CD4-positive, alpha-beta T cell treated with Interleukin-12 subunit alpha and Interleukin-12 subunit beta, for 1 hour (primary cell): ENCODE measurements at regions not wholly inside any gene's neighbourhood (a gene's known extent, or its start where the extent isn't known, plus 50 kb on each side); places are given as distances from the start of the nearest gene placed in this dataset.
A peak's percentile ranks its signal among the peaks of the same experiment; 100 is the strongest.
"Not testable (repeated sequence)": the region's sequence is repeated elsewhere in the genome, so short reads cannot be mapped to it uniquely, and the experiment has no call there.

Experiments used
- DNase-seq: peaks from one replicate; pipeline ENCODE4 v3.0.0-alpha.2; 2020

DNA sequence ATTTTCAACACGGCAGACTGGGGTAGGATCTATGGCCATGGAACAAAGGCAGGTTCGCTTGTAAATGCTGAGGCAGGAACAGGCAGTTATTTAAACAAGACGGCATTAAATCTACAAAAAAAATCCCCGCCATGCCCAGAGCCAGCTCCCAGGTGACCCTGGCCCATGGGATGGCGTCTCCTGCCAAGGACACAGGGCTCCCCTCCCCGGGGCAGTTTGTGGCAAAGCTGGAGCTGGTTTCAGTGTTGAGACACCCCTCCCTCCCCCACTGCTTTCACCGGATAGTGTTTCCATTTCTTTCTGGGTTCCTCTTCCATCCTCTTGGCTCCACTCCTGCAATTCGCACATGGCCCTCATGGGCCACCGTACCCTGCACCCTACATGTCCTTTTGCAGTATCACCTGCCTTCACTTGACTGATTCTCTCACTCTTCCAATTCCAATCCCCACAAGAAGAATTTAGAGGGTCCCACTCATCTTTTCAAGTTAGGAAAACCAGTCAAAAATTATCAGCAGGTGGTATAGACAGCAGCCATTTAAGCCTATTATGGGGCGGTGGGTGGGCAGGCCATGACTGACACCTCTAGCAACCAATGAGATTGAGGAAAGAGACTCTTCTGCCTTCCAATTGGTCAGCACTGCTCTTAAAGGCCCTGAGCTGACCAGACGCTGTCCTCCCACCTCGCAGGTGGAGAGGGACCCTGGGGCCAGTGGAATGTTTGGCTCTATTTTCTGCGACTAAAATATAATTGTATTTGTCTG, 52.0 kb downstream of the OLIG1 start:
- peak; percentile 13 for DNase-seq

DNA sequence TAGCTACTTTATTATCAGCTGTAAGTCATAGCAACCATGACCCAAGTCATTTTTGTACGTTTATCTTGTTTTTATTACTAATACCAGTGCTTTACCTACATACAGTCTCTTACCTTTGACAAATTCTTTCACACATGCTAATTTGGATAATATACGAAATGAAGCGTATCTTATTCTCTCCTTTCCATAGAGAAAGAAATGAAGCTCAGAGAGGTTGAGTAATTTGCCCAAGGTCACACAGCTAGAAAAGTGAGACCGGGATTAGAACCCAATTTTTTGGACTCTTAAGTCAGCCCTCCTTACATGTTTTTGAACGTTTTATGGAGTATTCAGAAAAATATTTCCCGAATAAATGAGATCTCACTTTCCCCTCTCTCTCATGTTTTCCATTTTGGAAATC, 52.6 kb downstream of the OLIG1 start:
- DNase-seq = no peak

DNA sequence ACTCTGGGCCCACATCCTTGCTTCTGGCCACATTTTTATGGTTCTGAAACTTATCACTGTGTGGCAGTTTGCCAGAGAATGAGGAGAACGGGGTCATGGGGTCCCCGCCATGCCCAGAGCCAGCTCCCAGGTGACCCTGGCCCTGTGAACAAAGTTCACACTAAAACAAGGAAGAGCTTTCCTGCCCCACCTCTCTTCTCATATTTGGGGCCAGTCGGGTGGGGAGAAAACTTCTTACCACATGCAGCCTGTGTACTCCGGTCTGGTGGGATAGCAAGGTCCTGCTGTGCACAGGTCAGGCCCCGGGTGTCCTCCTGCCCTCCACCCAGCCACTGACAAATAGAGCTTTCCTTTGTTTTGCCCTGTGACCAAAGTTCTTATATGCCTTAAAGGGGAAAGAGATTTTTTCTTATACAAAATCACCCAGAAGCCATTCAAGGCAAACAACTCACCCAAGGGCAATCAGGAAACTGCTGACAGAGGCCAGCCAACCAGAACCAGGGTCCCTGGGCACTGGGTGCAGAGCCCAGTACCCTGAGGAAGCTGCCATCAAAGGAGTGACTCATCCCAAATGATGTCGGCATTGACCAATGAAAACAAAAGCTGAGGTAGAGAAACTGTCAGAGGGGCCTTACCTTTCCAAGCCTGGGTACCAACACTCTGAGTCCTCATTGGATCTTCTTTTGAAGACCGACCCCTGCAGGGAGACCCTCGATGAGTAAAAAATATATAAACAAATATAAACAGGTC, 53.6 kb downstream of the OLIG1 start:
- DNase-seq = no peak

DNA sequence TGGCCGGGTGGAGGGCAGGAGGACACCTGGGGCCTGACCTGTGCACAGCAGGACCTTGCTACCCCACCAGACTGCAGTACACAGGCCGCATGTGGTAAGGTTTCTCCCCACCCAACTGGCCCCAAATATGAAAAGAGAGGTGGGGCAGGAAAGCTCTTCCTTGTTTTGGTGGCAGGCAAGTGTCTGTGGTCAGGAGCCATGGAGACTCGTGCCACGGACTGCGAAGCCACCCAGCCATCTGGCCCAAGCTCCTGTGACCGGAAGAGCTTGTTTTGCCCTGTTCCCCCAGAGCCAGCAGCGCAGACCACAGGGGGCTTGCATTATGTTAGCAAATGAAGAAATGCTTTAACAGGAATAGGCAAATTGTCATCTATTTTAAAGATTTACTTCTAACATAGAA, 54.9 kb downstream of the OLIG1 start:
- no peak for DNase-seq

DNA sequence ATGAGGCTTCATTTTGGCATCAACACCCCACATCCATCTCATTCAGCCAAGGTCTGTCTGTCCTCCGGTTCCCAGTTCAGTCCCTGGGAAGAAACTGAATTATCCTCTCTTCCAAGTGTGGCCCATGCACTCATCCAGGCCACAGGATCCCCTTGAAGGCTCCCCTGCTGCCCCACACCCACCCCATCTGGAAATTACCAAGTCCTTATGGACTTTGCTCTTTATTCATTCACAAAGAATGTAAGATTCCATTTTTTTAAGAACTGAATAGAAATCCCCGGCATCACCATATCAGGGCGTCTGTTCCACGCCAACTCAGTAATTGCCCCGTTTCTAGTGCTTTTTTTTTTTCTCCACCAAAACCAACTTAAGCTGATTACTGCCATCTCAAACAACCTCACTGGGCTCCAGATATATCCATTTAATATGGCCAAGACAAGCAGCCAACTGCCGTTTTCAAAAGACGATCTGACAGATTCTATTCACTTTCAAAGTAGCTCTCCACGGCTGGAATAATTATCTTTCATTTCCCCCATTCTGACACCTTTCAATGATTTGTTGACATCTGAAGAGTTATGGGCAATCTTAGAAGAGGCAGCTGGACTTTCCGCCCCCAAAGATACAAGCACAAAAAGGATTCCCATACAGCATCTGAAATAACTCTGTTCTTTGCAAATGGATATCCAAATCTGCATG, 55.9 kb downstream of the OLIG1 start:
- no peak for DNase-seq

DNA sequence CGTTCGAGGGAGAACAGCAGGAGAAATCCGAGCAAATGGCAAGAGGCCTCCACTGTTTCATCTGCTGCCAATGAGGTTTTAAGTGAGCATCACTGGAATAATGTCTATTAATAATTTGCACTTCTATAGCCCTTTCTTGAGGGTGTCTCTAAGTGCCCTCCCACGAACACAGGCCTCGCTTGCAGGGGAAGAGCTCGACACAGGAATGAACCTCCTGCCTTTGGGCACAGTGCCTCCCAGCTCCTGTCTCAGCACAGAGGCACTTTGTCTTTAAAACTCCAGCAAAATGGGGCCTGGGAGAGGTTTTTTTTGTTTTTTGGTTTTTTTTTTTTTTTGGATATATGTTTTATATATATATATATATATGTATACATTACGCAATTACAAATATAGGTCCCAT, 56.6 kb downstream of the OLIG1 start:
- no peak for DNase-seq

DNA sequence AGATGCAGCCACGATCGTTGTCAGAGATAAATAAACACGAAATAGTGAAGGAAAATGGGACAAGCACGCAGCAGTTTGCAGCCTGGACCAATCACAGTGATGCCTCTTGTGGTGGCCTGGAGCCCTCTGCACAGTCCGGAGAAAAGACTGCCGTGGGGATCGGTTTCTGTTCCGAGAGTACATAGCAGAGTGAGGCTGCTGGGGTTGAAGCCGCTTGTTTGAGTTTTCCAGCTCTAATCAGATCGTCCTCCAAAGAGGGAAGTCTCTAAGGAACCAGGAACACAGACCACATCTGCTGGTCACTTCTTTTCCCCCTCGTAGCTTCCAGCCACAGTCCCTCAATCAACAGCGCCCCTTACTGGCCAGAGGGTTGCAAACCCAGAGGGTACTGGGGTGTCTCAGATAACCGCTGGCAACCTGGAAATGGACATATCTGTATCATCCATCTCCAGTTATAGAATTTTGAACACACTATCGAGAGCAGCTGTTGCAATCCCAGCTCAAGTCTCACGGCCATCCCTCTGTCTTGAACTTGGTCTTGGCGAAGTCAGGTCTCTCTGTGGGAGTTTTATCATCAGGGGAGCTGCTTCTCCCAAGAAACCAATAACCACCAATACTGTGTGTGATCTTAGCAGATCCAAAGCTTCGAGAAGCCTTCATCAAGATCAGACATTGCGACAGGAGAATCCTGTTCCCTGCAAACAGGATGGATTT, 57.4 kb downstream of the OLIG1 start:
- peak; percentile 54 for DNase-seq

DNA sequence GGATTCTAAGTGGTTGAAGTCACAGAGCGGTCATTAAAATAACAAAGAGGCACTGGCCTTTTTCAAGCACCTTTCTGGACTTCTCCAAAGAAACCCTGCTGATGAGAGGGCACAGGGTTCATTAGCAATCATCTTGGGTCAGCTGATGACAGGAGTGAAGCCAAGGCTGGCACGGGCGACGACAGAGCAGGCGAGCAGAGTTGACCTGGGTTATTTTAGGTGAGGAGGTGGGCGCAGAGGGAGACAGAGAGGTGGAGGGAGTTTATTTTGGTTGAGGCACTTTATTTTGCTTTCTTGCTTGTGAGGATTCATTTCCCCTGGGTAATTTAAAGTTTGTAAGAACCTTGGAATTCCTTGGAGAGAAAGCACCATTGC, 57.9 kb downstream of the OLIG1 start:
- DNase-seq = no peak

DNA sequence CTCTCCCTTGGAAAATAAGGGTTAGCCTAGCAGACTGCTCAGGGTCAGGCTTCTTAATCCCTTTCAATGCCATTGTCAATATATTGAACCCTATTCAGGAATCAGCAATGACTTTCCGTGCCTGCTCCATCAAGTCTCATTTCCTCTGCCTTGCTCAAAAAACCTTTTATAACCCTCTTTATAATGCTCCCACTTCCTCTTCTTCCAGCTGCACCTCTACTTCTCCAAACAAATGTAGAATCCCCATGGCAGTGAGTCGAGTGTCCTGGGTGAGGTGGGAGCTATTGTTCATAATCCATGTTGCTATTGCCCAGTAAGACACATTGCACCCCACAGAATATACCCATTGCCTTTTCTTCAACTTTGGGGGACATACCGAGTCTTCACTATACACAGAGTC, 58.6 kb downstream of the OLIG1 start:
- no peak for DNase-seq

DNA sequence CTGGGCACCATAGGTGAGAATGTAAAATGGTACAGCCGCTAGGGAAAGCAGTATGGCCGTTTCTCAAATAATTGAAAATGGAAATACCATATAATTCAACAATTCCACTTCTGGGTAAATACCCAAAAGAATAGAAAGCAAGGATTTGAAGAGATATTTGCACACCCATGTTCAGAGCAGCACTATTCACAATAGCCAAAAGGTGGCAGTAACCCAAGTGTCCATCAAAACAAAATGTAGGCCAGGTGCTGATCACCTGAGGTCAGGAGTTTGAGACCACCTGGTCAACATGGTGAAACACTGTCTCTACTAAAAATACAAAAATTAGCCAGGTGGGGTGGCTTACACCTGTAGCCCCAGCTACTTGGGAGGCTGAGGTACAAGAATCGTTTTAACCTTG, 62.1 kb downstream of the OLIG1 start:
- DNase-seq = peak; percentile 14

DNA sequence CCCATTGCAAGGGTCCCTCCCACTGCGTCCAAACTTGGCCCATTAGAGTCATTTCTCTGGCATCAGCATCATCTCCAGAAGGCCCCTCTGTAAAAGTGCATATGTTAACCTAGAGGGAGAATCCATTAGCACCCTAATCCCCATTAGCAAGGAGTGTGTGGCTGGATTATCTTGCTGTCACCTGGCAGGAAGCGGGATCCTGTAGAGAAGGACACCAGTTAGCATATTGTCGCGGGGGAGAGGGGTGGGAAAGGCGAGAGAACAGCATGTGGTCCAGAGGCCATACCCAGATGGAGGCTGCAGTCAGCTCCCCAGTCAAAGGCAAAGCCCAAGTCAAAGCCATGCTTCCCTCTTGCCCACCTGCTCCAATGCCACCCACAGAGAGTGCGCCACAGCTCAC, 64.0 kb downstream of the OLIG1 start:
- no peak for DNase-seq

DNA sequence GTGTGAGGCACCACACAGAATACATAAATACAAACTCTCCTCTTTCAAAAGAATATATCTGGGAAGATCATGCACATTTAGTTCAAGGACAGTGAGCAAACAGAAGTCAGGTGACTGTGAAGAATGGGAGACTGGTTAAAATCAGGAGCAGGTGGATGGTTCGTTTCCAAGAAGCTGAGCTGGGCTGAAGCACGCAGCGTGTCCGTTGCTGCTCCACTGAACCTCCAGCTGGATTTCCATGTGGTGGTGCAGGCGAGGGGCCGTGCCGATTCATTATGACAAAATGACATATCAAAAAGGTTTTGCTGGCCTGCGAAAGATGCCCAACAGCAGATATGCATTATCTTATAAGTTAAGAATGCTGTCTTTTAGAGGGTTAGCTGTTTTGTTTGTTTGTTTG, 66.0 kb downstream of the OLIG1 start:
- no peak for DNase-seq

DNA sequence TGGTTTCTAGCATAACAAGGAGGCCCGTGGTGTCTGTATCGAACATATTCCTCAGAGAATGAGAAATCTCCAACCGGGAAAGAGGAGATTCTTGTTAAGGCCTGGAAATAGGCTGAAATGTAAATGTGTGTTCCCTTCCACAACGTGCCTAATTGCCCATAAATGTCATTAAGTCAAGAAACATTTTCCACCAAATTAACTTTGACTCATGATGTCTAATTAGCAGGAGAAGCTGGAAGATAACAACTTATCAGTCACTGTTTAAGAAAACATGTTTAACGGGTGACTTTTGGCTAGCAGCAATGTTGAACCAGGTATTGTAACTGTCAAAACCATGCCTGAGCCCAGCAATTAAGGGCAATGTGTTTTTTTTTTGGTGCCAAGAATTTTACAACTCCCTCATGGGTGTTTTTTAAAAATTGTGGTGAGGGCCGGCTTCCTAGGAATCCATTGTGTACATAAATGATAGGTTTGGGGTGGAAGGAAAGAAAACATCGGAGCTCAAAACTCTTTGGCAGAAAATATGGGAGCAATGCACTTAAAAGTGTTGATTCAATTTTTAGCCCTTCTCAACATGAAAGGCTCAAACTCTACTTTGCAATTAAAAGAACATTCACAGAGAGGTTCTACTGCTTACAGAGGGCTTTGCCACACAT, 67.0 kb downstream of the OLIG1 start:
- no peak for DNase-seq

DNA sequence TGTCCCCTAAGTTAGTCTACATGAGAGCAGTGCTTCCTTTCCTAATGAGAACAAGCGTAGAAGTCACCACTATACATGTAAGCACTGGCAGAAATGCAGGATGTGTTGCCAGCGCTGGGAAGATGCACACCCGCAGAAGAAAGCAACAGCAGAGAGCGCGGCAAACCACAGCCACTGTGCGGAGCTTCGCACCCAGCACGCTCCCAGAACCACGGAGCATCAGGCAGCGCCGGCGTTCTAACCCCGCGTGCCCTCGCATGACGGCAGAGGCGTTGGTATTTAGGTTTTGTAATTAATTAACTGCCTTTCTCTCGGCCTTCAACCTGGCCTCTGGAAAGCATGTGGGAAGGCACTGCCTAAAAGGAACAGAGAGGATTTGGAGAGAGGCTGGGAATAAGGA, 69.1 kb downstream of the OLIG1 start:
- no peak for DNase-seq

DNA sequence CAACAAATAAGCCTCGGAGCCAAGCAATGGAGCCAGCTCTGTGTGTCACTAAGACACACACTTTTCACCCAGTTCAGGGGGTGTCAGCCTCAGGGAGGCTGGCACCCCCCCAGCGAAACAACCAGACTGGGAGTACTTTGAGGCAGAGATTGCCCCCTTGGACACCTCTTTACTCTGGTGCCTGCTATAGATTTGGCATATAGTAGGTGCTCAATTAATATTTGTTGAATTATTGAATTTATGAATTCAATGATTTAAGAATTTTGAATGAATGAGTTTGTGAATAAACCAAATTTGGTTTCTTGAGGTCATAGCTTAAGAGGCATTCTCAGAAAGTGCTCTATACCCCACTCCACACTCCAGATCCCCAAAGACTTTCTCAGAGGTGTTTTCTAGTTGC, 70.3 kb downstream of the OLIG1 start:
- DNase-seq = no peak

DNA sequence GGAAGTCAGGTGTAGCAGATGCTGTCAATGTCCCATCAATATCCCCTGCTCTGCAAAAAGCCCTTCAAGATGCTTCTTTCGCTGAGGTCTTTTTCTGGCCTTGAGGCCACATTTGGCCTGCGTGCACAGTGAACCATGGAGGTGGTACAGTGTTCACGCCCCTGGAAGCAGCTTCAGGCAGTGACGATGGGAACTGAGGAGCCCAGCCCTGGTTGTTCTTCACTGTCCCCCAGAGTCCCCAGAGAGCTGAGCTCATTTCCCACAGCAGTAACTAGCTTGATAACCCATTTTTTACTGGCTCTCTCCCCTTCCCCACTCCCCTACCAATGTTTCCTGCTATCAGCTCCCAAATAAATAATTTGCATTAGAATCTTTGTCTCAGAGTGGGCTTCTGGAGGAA, 76.5 kb downstream of the OLIG1 start:
- no peak for DNase-seq

DNA sequence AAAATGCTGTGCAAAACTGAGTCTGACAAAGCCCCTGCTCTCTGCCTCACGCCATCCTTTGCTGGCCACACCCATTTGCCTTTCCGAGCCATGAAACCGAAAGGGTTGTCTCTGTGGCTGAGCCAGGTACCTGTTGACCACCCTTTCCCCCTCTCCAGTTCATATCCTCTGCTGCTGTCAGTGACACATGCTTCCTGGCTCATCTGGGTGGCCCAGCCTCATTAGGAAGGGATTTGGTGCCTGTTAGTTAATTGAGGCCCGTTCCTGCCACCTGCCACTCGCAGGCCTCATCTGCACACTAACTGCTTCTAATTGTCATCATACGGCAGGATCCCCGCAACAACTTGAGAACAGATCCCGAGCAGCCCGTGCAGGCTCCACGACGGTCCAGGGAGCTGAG, 79.2 kb downstream of the OLIG1 start:
- no peak for DNase-seq

DNA sequence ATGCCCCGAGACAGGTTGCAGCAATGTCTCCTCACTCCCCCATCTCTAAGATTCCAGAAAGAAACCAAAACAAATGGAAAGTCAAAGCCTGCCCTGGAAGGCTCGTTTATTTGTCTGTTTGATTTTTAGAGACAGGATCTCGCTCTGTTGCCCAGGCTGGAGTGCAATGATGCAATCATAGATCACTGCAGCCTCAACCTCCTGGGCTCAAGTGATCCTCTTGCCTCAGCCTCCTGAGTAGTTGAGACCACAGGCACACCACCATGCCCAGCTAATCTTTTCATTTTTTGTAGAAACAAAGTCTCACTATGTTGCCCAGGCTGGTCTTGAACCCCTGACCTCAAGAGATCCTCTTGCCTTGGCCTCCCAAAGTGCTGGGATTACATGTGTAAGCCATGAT, 78.8 kb upstream of the IFNAR2 start:
- DNase-seq = not testable (repeated sequence)

DNA sequence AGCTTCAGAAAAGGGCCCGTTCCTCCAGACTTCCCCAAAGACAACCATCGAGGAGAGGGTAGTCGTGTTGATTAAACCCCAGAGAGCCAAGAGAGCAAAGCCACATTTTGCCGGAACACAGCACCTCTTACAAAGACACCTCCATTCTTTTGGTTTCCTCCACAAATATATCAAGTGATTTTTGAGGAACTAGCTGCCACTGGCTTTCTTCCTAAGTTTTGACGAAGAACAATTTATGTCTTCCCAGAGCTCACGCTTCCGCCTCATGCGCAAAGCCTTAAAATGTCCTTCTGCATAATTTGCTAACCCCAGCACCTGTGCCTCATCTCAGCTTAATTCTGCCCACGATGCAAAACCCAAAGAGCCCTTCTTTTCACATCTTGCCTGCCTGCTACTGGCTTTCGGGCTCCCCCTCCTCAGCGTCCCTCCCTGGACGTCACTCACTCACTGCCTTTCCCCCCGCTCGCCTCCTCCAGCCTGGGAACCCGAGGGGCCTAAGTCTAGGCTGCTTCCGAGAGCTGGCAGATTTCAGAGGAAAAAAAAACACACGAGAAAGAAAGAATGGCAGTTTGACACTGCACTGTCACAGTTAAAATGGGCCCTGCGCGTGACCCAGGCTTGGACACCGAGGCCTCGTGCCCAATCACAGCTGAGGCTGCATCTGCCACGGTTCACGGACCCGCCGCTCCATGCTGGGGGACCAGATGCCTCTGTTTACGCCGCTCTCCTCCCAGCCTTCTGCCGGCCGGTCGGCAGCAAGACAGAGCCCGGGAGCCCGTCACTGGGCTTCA, 77.6 kb upstream of the IFNAR2 start:
- no peak for DNase-seq

DNA sequence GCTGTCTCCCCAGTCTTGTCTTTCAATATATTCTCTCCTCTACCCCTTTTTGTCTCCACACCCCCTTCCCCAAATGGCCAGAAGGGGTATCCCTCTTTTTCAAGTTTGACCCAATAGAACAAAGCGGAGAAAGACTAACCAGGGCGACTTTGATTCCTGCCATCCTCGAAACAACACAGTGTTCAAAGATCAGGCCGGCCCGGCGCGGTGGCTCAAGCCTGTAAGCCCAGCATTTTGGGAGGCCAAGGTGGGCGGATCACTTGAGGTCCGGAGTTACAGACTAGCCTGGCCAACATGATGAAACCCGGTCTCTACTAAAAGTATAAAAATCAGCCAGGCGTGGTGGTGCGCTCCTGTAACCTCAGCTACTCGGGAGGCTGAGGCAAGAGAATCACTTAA, 77.0 kb upstream of the IFNAR2 start:
- DNase-seq = no peak

DNA sequence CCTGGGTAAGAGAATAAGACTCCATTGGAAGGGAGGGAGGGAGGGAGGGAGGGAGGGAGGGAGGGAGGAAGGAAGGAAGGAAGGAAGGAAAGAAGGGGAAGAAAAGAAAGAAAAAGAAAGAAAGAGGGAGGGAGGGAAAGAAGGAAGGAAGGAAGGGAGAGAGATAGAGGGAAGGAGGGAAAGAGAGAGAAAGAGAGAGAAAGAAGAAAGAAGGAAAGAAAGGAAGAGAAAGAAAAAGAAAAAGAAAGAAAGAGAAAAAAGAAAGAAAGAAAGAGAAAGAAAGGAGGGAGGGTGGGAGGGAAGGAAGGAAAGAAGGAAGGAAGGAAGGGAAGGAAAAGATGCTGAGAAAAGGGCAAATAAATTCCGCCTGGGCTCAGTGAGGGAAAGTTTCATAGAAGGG, 74.7 kb upstream of the IFNAR2 start:
- no peak for DNase-seq

DNA sequence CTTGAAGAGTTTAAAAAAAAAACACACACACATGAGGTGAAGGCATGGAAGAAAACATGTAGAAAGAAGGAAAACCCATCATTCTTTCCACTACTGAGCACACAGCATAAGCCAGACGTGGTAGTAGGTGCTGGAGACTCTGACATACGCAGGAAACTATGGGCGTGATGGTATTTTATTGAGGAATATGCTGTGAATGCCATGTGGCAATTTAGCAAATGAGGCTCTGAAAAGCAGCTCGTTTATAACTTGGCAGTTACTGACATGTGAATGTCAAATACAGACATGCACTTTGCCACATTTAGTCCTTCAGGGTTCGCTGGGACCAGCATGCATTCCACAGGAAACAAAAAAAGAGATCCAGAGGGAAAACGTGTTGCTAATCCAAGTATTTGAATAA, 74.3 kb upstream of the IFNAR2 start:
- no peak for DNase-seq
